Suppressor macrophage treated with lipopolysaccharide for 1 hour (primary cell): ENCODE measurements at regions not wholly inside any gene's neighbourhood (a gene's known extent, or its start where the extent isn't known, plus 50 kb on each side); places are given as distances from the start of the nearest gene placed in this dataset.
"Not testable (repeated sequence)": the region's sequence is repeated elsewhere in the genome, so short reads cannot be mapped to it uniquely, and the experiment has no call there.

Source experiments
- DNase-seq, 3 donors: peaks; one replicate each; pipeline ENCODE4 v3.0.0-alpha.2; 2020 to 2022

DNA sequence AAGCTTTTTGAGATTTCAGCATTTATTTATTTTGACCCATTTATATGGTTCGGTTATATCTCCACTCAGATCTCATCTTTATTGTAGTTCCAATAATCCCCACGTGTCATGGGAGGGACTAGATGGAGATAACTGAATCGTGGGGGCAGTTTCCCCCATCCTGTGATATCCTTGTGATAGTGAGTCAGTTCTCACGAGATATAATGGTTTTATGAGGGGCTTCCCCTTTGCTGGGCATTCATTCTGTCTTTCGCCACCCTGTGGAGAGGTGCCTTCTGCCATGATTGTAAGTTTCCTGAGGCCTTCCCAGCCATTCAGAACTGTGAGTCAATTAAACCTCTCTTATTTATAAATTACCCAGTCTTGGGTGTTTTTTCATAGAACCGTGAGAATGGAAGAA is 96.5 kb upstream of the PCSK1 start:
- DNase-seq = peak in 1 of 3 donors; percentile 5

DNA sequence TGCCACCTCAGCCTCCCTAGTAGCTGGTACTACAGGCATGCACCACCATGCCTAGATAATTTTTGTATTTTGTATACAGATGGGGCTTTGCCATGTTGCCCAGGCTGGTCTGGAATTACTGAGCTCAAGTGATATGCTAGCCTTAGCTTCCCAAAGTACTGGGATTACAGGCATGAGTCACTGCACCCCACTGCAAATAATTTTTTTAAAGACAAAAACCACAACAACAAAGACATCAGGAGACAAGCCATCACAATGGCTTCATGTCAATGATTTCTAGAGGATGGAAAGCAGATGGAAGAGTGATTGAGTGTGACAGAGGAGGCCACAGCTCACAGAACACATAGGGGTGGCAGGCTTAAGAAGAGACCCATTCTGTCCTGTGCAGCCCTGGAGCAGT is 97.9 kb upstream of the PCSK1 start:
- DNase-seq = no peak

- DNase-seq = no peak
Measured at GRCh38 chr5:96533371-96533770, 100.3 kb upstream of the PCSK1 start.

- DNase-seq = peak in 2 of 3 donors; percentile 14 to 30
Measured at GRCh38 chr5:96537386-96537785, 104.3 kb upstream of the PCSK1 start.

GRCh38 chr5:96538808-96539250 is 105.8 kb upstream of the PCSK1 start:
- no peak for DNase-seq

- no peak for DNase-seq
Measured at GRCh38 chr5:96546120-96546519, 113.1 kb upstream of the PCSK1 start.

GRCh38 chr5:96547486-96547885 is 114.4 kb upstream of the PCSK1 start:
- no peak for DNase-seq

- DNase-seq = no peak
Measured at GRCh38 chr5:96548905-96549304, 113.3 kb upstream of the CAST start.

GRCh38 chr5:96560857-96561256 is 101.3 kb upstream of the CAST start:
- DNase-seq = not testable (repeated sequence)

GRCh38 chr5:96562614-96563013 is 99.6 kb upstream of the CAST start:
- DNase-seq = no peak

DNA sequence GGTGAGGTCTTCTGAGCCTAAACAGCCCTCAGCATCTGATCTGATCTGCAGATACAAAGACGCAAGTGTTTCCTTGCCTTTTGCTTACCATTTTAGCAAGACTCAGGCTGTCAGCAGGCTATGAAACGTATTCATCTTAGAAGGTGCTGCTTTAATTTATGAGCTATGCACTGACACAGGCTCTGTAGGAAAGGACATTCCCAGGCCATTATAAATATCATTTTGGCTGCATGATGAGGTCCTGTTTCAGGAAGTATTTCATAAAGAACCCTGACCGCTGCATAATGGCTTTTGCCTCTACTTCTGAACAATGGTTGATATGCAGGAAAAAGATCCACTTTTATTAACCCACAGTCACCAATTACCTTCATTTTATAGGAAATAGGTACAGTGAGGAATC is 98.4 kb upstream of the CAST start:
- DNase-seq = no peak

- peak in 2 of 3 donors; percentile 3 to 22 for DNase-seq
Measured at GRCh38 chr5:96565582-96566265, 96.5 kb upstream of the CAST start.

GRCh38 chr5:96566833-96567587 is 95.2 kb upstream of the CAST start:
- no peak for DNase-seq

- DNase-seq = no peak
Measured at GRCh38 chr5:96569332-96569731, 92.8 kb upstream of the CAST start.

GRCh38 chr5:96569770-96570169 is 92.4 kb upstream of the CAST start:
- DNase-seq = no peak

GRCh38 chr5:96572864-96573512 is 89.2 kb upstream of the CAST start:
- no peak for DNase-seq

DNA sequence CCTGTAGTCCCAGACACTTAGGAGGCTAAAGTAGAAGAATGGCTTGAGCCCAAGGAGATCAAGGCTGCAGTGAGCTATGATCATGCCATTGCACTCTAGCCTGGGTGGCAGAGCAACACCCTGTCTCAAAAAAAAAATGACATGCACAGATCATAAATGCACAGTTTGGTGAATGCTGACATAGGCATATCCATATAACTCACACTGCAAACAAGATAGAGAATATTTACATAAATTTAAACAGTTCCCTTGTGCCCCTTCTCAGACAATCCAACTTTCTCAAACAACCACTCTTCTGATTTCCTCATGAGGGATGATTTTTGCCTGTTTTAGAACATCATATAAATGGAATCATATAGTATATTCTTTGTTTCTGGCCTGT is 88.7 kb upstream of the CAST start:
- no peak for DNase-seq

DNA sequence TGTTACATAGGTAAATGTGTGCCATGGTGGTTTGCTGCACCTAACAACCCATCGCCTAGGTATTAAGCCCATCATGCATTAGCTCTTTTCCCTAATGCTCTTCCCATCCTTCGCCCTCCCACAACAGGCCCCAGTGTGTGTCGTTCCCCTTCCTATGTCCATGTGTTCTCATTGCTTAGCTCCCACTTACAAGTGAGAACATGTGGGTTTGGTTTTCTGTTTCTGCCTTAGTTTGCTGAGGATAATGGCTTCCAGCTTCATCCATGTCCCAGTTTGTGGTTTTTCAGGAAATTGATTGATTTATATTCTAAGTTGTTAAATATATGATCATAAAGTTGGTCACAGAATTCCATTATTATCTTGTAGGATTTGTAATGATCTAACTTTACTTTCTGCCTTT is 85.3 kb upstream of the CAST start:
- DNase-seq = no peak

- DNase-seq = no peak
Measured at GRCh38 chr5:96577909-96578308, 84.3 kb upstream of the CAST start.

DNA sequence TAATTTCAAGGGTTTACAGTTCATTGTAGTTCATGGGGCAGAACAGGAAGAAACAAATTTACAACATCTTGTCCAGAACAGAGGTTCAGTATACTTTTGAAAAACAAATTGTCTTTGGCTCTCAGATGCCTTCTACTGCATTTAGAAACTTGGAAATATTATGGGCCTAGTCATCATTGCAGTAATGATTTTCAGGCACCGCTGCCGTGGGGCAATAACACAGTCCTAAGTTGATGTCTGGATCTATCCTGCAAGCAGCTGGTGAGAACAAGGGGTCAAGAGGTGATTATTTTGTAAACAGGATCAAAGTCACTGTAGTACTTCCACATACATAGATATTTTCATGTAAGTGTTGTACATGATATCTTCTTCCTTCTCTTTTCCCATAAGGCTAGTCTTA is 82.5 kb upstream of the CAST start:
- no peak for DNase-seq

DNA sequence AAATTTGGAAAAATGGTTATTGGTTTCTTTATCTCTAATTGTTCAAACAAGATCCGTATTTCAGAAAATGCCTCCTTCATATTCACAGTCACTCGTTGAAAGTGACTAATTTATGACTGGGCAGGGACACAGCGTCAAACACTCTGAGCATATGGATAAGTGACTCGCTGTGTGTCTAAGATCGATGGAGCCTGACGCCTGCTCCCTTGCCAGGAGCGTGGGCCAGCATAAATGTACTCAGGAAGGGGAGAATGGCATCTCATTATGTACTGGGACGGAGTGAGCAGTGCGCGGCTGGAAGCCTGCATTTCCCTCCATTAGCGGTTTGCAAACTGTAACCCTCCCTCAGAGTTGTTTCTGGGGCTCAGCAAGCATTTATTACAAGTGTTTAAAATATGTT is 79.8 kb upstream of the CAST start:
- peak in 1 of 3 donors; percentile 11 for DNase-seq

DNA sequence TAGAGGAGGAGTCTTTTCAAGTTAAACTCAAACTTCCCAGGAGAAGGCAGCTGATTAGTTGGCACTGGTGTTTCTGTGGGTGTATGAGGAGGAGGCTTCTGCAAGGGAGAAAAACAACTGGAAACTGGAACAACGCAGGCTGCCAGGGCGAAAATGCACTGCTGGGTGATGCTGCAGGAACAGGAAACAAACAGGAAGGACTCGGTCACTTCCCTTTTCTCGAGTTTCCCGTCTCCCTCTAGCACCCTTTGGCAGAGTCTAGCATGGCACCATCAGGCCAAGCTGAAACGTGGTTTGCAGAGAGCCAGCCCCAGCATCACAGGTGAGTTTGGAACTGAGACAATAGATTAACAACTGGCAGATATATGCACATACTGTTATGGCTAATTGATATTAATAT is 77.5 kb upstream of the CAST start:
- peak; percentile 49 to 59 (median 57) for DNase-seq

DNA sequence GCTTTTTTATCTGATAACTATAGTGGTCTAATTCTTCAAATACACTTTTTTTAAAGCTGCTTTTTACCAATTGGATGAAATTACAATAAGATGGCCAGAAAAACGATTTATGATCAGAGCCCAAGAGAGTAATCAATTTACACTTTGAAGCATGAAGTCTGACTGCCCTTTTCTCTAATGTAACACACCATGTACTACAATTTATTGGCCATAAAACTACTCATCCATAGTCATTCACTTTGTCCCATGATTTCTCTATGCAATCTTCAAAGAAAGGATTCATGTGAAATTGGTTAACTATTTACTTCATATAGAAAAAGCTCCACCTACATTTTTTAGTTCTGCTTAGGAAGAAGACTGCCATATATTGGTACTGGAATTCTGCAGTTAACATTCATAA is 73.6 kb upstream of the CAST start:
- no peak for DNase-seq

DNA sequence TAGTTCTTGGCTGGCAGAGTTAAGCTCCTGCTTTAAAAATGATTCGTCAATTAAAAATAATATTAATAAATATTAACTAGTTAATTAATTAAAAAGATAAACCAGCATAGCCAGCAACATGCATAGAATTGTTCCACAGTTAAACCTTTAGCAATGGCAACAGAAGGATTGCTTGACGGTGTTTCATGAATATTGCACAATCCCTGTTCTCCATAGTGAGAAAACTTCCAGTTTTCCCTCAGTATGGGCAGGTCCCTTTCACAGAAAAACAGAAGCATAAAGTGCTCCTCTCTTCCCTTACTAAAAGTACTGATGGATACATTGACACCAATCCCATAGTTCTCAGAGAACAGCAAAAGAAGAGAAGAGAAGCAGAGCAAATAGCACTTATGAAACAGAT is 71.4 kb upstream of the CAST start:
- DNase-seq = peak in 1 of 3 donors; percentile 21
